ENCODE measurements at regions not wholly inside any gene's neighbourhood (a gene's known extent, or its start where the extent isn't known, plus 50 kb on each side); places are given as distances from the start of the nearest gene placed in this dataset.

GRCh38 chr5:98664736-98665135 is 108.7 kb upstream of the RGMB start:
- DNase-seq (ENCODE audit: low read depth in 1 of 2, low spot score in 1 of 2) = no peak
- H3K27ac ChIP-seq (replicated peaks) = no peak overlapping the region
- H3K27me3 ChIP-seq (ENCODE audit: insufficient read depth, poor library complexity, severe bottlenecking) = no peaks in the 10 kb centered on the region
- no peak overlapping the region for H3K4me3 ChIP-seq (replicated peaks; ENCODE audit: insufficient read depth, low read length)
- TF ChIP-seq CTCF (IDR thresholded peaks at IDR 0.05; ENCODE audit: insufficient read depth, low read length) (no peak), SPI1 (IDR thresholded peaks at IDR 0.05; ENCODE audit: borderline replicate concordance, low read depth) (no peak), GABPA (IDR thresholded peaks at IDR 0.05; ENCODE audit: low read depth) (no peak), REST (IDR thresholded peaks at IDR 0.05; ENCODE audit: insufficient replicate concordance, low read depth) (no peak), POLR2AphosphoS5 (IDR thresholded peaks at IDR 0.05; ENCODE audit: low read depth) (no peak)

- Histone ChIP-seq H3K4me3 (replicated peaks; ENCODE audit: insufficient read depth, low read length) (no peak overlapping the region), H3K27me3 (ENCODE audit: insufficient read depth, poor library complexity, severe bottlenecking) (no peaks in the 10 kb centered on the region), H3K27ac (replicated peaks) (no peak overlapping the region)
- TF ChIP-seq CTCF (IDR thresholded peaks at IDR 0.05; ENCODE audit: insufficient read depth, low read length) = no peak
- peak; percentile 80 for TF ChIP-seq SPI1 (IDR thresholded peaks at IDR 0.05; ENCODE audit: borderline replicate concordance, low read depth)
- no peak for DNase-seq (ENCODE audit: low read depth in 1 of 2, low spot score in 1 of 2)
Observed at GRCh38 chr5:98679963-98680362, 93.5 kb upstream of the RGMB start.

- Histone ChIP-seq H3K27ac (replicated peaks) (no peak overlapping the region), H3K4me3 (replicated peaks; ENCODE audit: insufficient read depth, low read length) (no peak overlapping the region), H3K27me3 (ENCODE audit: insufficient read depth, poor library complexity, severe bottlenecking) (no peaks in the 10 kb centered on the region)
- TF ChIP-seq POLR2AphosphoS5 (IDR thresholded peaks at IDR 0.05; ENCODE audit: low read depth) (no peak), SPI1 (IDR thresholded peaks at IDR 0.05; ENCODE audit: borderline replicate concordance, low read depth) (no peak), GABPA (IDR thresholded peaks at IDR 0.05; ENCODE audit: low read depth) (no peak), CTCF (IDR thresholded peaks at IDR 0.05; ENCODE audit: insufficient read depth, low read length) (no peak), REST (IDR thresholded peaks at IDR 0.05; ENCODE audit: insufficient replicate concordance, low read depth) (no peak)
- no peak for DNase-seq (ENCODE audit: low read depth in 1 of 2, low spot score in 1 of 2)
Observed at GRCh38 chr5:98690002-98690401, 83.5 kb upstream of the RGMB start.

GRCh38 chr5:98694902-98695301 is 78.6 kb upstream of the RGMB start:
- no peak overlapping the region for H3K4me3 ChIP-seq (replicated peaks; ENCODE audit: insufficient read depth, low read length)
- no peak overlapping the region for H3K27ac ChIP-seq (replicated peaks)
- no peak for DNase-seq (ENCODE audit: low read depth in 1 of 2, low spot score in 1 of 2)
- no peak for TF ChIP-seq SPI1 (IDR thresholded peaks at IDR 0.05; ENCODE audit: borderline replicate concordance, low read depth)
- H3K27me3 ChIP-seq (ENCODE audit: insufficient read depth, poor library complexity, severe bottlenecking) = no peaks in the 10 kb centered on the region
